RPMI8226 (cell line): ENCODE measurements at regions not wholly inside any gene's neighbourhood (a gene's known extent, or its start where the extent isn't known, plus 50 kb on each side); places are given as distances from the start of the nearest gene placed in this dataset.
"Not testable (repeated sequence)": the region's sequence is repeated elsewhere in the genome, so short reads cannot be mapped to it uniquely, and the experiment has no call there.

Source experiments
- DNase-seq: peaks from one replicate; pipeline ENCODE4 v3.0.0-alpha.2; 2015

- DNase-seq: no peak
These were observed 54.4 kb upstream of the BMP4 start for GRCh38 chr14:54010981-54011380.

- no peak for DNase-seq
These were observed 66.4 kb upstream of the BMP4 start for GRCh38 chr14:54023027-54023426.

GRCh38 chr14:54025661-54026060 lies 69.0 kb upstream of the BMP4 start:
- no peak for DNase-seq

GRCh38 chr14:54026671-54027070 lies 70.0 kb upstream of the BMP4 start:
- DNase-seq: no peak

GRCh38 chr14:54030996-54031395 lies 74.4 kb upstream of the BMP4 start:
- not testable (repeated sequence) for DNase-seq

GRCh38 chr14:54033285-54033684 lies 76.7 kb upstream of the BMP4 start:
- not testable (repeated sequence) for DNase-seq

- DNase-seq: no peak
These were observed 82.1 kb upstream of the BMP4 start for GRCh38 chr14:54038724-54039123.

- no peak for DNase-seq
These were observed 82.7 kb upstream of the BMP4 start for GRCh38 chr14:54039311-54039710.

GRCh38 chr14:54040846-54041245 lies 84.2 kb upstream of the BMP4 start:
- DNase-seq: no peak

- DNase-seq: no peak
These were observed 89.6 kb upstream of the BMP4 start for GRCh38 chr14:54046250-54046649.

GRCh38 chr14:54047645-54048308 lies 91.2 kb upstream of the BMP4 start:
- DNase-seq: no peak

- no peak for DNase-seq
These were observed 91.7 kb upstream of the BMP4 start for GRCh38 chr14:54048311-54048710.

GRCh38 chr14:54048736-54049135 lies 92.1 kb upstream of the BMP4 start:
- DNase-seq: no peak

GRCh38 chr14:54050759-54051158 lies 94.1 kb upstream of the BMP4 start:
- no peak for DNase-seq

GRCh38 chr14:54052696-54053385 lies 96.2 kb upstream of the BMP4 start:
- DNase-seq: no peak

- no peak for DNase-seq
These were observed 96.7 kb upstream of the BMP4 start for GRCh38 chr14:54053386-54053745.

GRCh38 chr14:54058505-54058904 lies 101.9 kb upstream of the BMP4 start:
- DNase-seq: no peak

GRCh38 chr14:54083549-54084239 lies 127.1 kb upstream of the BMP4 start:
- no peak for DNase-seq

GRCh38 chr14:54085232-54085761 lies 128.7 kb upstream of the BMP4 start:
- DNase-seq: no peak

- no peak for DNase-seq
These were observed 129.2 kb upstream of the BMP4 start for GRCh38 chr14:54085841-54086240.

- no peak for DNase-seq
These were observed 130.1 kb upstream of the BMP4 start for GRCh38 chr14:54086767-54087166.

- DNase-seq: no peak
These were observed 130.8 kb upstream of the BMP4 start for GRCh38 chr14:54087376-54087775.

- no peak for DNase-seq
These were observed 131.6 kb upstream of the BMP4 start for GRCh38 chr14:54088271-54088670.

- DNase-seq: no peak
These were observed 133.6 kb upstream of the BMP4 start for GRCh38 chr14:54090274-54090673.
